Endothelial cell of umbilical vein (primary cell): ENCODE measurements at regions not wholly inside any gene's neighbourhood (a gene's known extent, or its start where the extent isn't known, plus 50 kb on each side); places are given as distances from the start of the nearest gene placed in this dataset.

Experiments
- BruUV-seq: library from RNA; stranded (reverse); fragments of 400-500 nt; replicated peaks from 2 replicates; lab custom pipeline; 2021; lab: Mats Ljungman, UMichigan
- CTCF ChIA-PET: fragments of 300-600, 350-600 bp; sonication (Branson Sonifier 250); formaldehyde crosslinking; loops from one replicate; lab custom pipeline; 2021; ENCODE audit warnings: antibody characterized with exemption, inconsistent platforms; lab: Charles Lee
- POLR2A ChIA-PET: fragments of 300-600, 350-600 bp; sonication (Branson Sonifier 250); formaldehyde crosslinking; loops from one replicate; lab custom pipeline; 2021; ENCODE audit warnings: antibody characterized with exemption, inconsistent platforms; lab: Charles Lee
- DNase-seq: peaks from one replicate; pipeline ENCODE4 v3.0.0-alpha.2; 2011; ENCODE audit warnings: low read depth, low spot score
- FAIRE-seq: peaks from 2 replicates; lab custom pipeline; 2011; peaks lifted over from hg19 to GRCh38; lab: Jason Lieb, UNC
- H2AFZ ChIP-seq: 2 replicates; pipeline ENCODE4 v1.6.0; 2012; ENCODE audit warnings: low read depth, low read length, control low read depth, inconsistent platforms
- H3K27ac ChIP-seq: 2 replicates; pipeline ENCODE4 v1.5.1; 2011; ENCODE audit warnings: low read depth, mild to moderate bottlenecking, control low read depth, low read length, moderate library complexity; ENCODE audit not compliant: insufficient read depth
- H3K27me3 ChIP-seq, 2 experiments: 2 replicates each; pipeline versions ENCODE4 v1.6.0 to v1.6.1; 2011; ENCODE audit warnings: low read length in 2 of 2, mixed read lengths in 1 of 2; ENCODE audit not compliant: control insufficient read depth in 2 of 2, insufficient read depth in 2 of 2
- H3K36me3 ChIP-seq, 2 experiments: 2 replicates in 1 of 2; 3 replicates in 1 of 2; pipeline ENCODE4 v1.5.1; 2011; ENCODE audit warnings: low read length in 2 of 2, mild to moderate bottlenecking in 1 of 2, moderate library complexity in 1 of 2; ENCODE audit not compliant: control insufficient read depth in 2 of 2, insufficient read depth in 2 of 2; ENCODE audit errors: extremely low read depth in 1 of 2
- H3K4me1 ChIP-seq: 3 replicates; pipeline ENCODE4 v1.5.1; 2011; ENCODE audit warnings: mild to moderate bottlenecking, low read length; ENCODE audit not compliant: control insufficient read depth, insufficient read depth; ENCODE audit errors: extremely low read depth
- H3K4me2 ChIP-seq: 2 replicates; pipeline ENCODE4 v1.6.1; 2011; ENCODE audit warnings: low read length, control low read depth, mixed read lengths; ENCODE audit not compliant: insufficient read depth
- H3K4me3 ChIP-seq, 3 experiments: fragments of 200-600 bp in 1 of 3; sonication (generic), shearing (Covaris generic) in 1 of 3; replicated peaks in 1 of 3; 2 replicates each; pipeline ENCODE4 v1.5.1; 2011 to 2016; ENCODE audit warnings: control low read depth in 3 of 3, low read length in 3 of 3, mild to moderate bottlenecking in 2 of 3, inconsistent platforms in 1 of 3, low read depth in 1 of 3, moderate library complexity in 1 of 3; ENCODE audit not compliant: insufficient read depth in 1 of 3
- H3K79me2 ChIP-seq: 2 replicates; pipeline ENCODE4 v1.6.0; 2012; ENCODE audit warnings: low read length, inconsistent platforms; ENCODE audit not compliant: control insufficient read depth, insufficient read depth
- H3K9ac ChIP-seq: replicated peaks from 2 replicates; pipeline ENCODE3; 2011; ENCODE audit warnings: low read length, control low read depth; ENCODE audit not compliant: insufficient read depth; ENCODE audit errors: extremely low read depth
- H3K9me1 ChIP-seq: replicated peaks from 3 replicates; pipeline ENCODE4 v1.6.0; 2011; ENCODE audit warnings: mild to moderate bottlenecking, low read length; ENCODE audit not compliant: control insufficient read depth, insufficient read depth; ENCODE audit errors: extremely low read depth
- H3K9me3 ChIP-seq: replicated peaks from 2 replicates; pipeline ENCODE4 v1.5.1; 2012; ENCODE audit warnings: low read length, inconsistent platforms; ENCODE audit not compliant: control insufficient read depth, insufficient read depth
- H4K20me1 ChIP-seq: replicated peaks from 2 replicates; pipeline ENCODE3; 2011; ENCODE audit warnings: mild to moderate bottlenecking, low read length; ENCODE audit not compliant: control insufficient read depth, insufficient read depth; ENCODE audit errors: extremely low read depth
- EZH2 ChIP-seq: IDR thresholded peaks from 2 replicates; pipeline ENCODE4 v1.6.1; 2012; ENCODE audit warnings: borderline replicate concordance, low read depth, mild to moderate bottlenecking, moderate library complexity, low read length, inconsistent platforms; ENCODE audit not compliant: severe bottlenecking
- FOS ChIP-seq: IDR thresholded peaks from 2 replicates; pipeline ENCODE4 v1.6.1; 2011; ENCODE audit warnings: mild to moderate bottlenecking, low read length, moderate library complexity, borderline replicate concordance; ENCODE audit not compliant: insufficient read depth
- GATA2 ChIP-seq: IDR thresholded peaks from 2 replicates; pipeline ENCODE4 v1.7.0; 2011; ENCODE audit warnings: low read depth, mild to moderate bottlenecking, moderate library complexity, mixed read lengths, low read length; ENCODE audit not compliant: insufficient read length, insufficient read depth
- JUN ChIP-seq: IDR thresholded peaks from 2 replicates; pipeline ENCODE4 v1.6.1; 2011; ENCODE audit warnings: borderline replicate concordance, low read depth; ENCODE audit not compliant: insufficient read length, insufficient read depth
- MYC ChIP-seq: IDR thresholded peaks from one replicate; pipeline ENCODE4 v1.6.1; 2011; ENCODE audit warnings: mild to moderate bottlenecking, low read depth, low read length
- POLR2A ChIP-seq: IDR thresholded peaks from 2 replicates; pipeline ENCODE4 v1.6.1; 2012; ENCODE audit warnings: low read depth, mild to moderate bottlenecking, control low read depth, low read length
- POLR2AphosphoS5 ChIP-seq: IDR thresholded peaks from 2 replicates; pipeline ENCODE4 v1.6.1; 2012; ENCODE audit warnings: low read depth, mild to moderate bottlenecking, control low read depth, low read length, moderate library complexity; ENCODE audit not compliant: insufficient read depth
- dilution Hi-C: fragments of 300-500 bp; cut with MboI; formaldehyde crosslinking; loops from one replicate; pipeline ENCODE4 v1.15.0; 2019; ENCODE audit warnings: low sequenced_read_pairs; ENCODE audit not compliant: extremely low pct_ligation_motif_present
- intact Hi-C: fragments of 100-400 bp; cut with micrococcal nuclease; formaldehyde crosslinking; loops from one replicate; pipeline ENCODE4 v1.10.0; 2022
- TF ChIP-seq, protein P1 (sequence below): IDR thresholded peaks from 2 replicates; pipeline ENCODE4 v1.6.1; 2011; ENCODE audit not compliant: insufficient read depth, insufficient read length
- TF ChIP-seq, protein P2 (sequence below), 2 donors: IDR thresholded peaks; 1 replicate in 1 of 2; 2 replicates in 1 of 2; pipeline ENCODE4 v1.5.1; 2011; ENCODE audit warnings: low read length in 2 of 2, mild to moderate bottlenecking in 2 of 2, moderate library complexity in 2 of 2, control low read depth in 1 of 2, inconsistent platforms in 1 of 2, low read depth in 1 of 2; ENCODE audit not compliant: insufficient read depth in 1 of 2; ENCODE audit errors: extremely low read depth in 1 of 2

DNA sequence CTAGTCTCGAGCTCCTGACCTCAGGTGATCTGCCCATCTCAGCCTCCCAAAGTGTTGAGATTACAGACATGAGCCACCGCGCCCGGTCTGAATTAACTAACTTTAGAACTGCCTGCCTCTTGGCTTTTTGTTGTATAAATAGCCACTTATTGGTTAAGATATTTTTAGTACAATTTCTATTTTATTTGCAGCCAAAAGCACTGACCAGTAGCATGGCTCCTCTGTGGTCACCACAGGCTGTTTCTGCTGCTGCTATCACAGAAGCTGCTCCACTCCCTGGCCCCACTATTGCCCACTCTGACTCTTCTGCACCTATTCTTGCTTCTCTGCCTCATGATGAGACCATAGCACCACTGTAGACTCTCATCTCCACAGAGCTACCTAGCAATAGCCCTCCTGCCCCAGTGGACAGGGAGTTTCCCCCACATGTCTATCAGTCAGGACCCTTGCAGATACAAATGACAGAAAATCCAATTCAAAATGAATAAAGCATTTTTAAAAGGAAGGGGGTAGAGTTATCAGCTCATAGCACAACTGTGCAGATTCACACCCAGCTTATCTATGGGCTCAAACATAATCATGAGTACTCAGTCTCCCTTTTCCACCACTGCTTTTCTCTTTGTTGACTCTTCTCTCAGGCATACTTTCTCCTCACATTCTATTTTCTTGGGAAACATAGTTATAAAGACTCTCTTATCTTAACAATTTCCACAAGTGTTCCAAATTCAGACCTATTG is 151.8 kb upstream of the EPB41L4A start:
- no peaks in the 10 kb centered on the region for H3K79me2 ChIP-seq
- TF ChIP-seq, protein P1, sequence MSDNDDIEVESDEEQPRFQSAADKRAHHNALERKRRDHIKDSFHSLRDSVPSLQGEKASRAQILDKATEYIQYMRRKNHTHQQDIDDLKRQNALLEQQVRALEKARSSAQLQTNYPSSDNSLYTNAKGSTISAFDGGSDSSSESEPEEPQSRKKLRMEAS = no peak
- no peak for TF ChIP-seq EZH2
- TF ChIP-seq POLR2AphosphoS5 = no peak
- no peak for TF ChIP-seq FOS
- TF ChIP-seq MYC = no peak
- TF ChIP-seq POLR2A = no peak
- no peak for TF ChIP-seq GATA2
- TF ChIP-seq, protein P2, sequence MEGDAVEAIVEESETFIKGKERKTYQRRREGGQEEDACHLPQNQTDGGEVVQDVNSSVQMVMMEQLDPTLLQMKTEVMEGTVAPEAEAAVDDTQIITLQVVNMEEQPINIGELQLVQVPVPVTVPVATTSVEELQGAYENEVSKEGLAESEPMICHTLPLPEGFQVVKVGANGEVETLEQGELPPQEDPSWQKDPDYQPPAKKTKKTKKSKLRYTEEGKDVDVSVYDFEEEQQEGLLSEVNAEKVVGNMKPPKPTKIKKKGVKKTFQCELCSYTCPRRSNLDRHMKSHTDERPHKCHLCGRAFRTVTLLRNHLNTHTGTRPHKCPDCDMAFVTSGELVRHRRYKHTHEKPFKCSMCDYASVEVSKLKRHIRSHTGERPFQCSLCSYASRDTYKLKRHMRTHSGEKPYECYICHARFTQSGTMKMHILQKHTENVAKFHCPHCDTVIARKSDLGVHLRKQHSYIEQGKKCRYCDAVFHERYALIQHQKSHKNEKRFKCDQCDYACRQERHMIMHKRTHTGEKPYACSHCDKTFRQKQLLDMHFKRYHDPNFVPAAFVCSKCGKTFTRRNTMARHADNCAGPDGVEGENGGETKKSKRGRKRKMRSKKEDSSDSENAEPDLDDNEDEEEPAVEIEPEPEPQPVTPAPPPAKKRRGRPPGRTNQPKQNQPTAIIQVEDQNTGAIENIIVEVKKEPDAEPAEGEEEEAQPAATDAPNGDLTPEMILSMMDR (IDR thresholded peaks at IDR 0.05; ENCODE audit: extremely low read depth in 1 of 2, insufficient read depth in 1 of 2, low read depth in 1 of 2, low read length in 2 of 2) = no peak
- TF ChIP-seq JUN = no peak
- H3K9ac ChIP-seq = no peak overlapping the region
- H3K27me3 ChIP-seq = peaks cover 2 to 3% of the 10 kb centered on the region in 2 experiments
- no peaks in the 10 kb centered on the region for H3K9me1 ChIP-seq
- FAIRE-seq (no peak), DNase-seq (no peak)
- BruUV-seq = no TSS peak
- no peaks in the 10 kb centered on the region for H3K4me1 ChIP-seq
- no peak overlapping the region for H3K4me2 ChIP-seq
- ChIA-PET POLR2A (no interaction called here), CTCF (no interaction called here)
- H3K36me3 ChIP-seq = no peaks in the 10 kb centered on the region
- no peak overlapping the region for H3K4me3 ChIP-seq
- no peaks in the 10 kb centered on the region for H3K9me3 ChIP-seq
- H3K27ac ChIP-seq = no peak overlapping the region
- H4K20me1 ChIP-seq = no peaks in the 10 kb centered on the region
- H2AFZ ChIP-seq = no peak overlapping the region
- intact Hi-C loops (no loop called here), dilution Hi-C loops (no loop called here)
